DOHH2 (cell line): ENCODE measurements at regions not wholly inside any gene's neighbourhood (a gene's known extent, or its start where the extent isn't known, plus 50 kb on each side); places are given as distances from the start of the nearest gene placed in this dataset.

Source experiments
- CTCF ChIP-seq: fragments of 200-600 bp; sonication (generic); IDR thresholded peaks from one replicate; pipeline ENCODE4 v1.5.1; 2014; ENCODE audit warnings: antibody characterized with exemption, mild to moderate bottlenecking, low read depth, low read length; ENCODE audit not compliant: poor library complexity, severe bottlenecking
- EZH2phosphoT487 ChIP-seq: fragments of 200-600 bp; sonication (generic); IDR thresholded peaks from 2 replicates; pipeline ENCODE4 v1.6.1; 2017; ENCODE audit warnings: borderline replicate concordance, mild to moderate bottlenecking, antibody characterized with exemption, low read length, moderate library complexity, mixed read lengths

DNA sequence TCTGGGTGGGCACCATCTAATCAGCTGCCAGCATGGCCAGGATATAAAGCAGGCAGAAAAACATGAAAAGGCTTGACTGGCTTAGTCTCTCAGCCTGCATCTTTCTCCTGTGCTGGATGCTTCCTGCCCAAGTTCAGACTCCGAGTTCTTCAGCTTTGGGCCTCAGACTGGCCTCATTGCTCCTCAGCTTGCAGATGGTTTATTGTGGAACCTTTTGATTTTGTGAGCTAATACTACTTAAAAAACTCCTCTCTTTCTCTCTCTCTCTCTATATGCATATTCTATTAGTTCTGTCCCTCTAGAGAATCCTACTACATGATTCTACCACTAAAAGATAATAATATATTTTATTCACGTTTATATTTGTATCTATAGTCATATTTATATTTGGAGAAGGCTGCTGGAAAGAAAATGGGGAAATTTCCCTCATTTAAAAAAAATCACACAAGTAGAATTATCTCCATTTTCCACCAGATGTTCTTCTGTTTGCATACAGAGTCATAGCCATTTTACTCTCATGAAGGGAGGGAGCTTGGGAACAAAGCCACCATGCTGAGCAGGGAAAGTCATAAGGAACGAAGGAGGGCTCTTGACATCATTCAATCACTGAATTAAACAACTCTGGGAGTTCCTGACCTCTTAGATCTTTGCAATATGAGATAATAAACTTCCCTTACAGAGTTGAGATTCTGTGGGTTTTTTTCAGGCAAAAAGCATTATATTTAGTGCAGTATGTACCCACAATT is 1137.4 kb upstream of the CDH18 start:
- no peak for TF ChIP-seq CTCF
- no peak for TF ChIP-seq EZH2phosphoT487
